ENCODE measurements at regions not wholly inside any gene's neighbourhood (a gene's known extent, or its start where the extent isn't known, plus 50 kb on each side); places are given as distances from the start of the nearest gene placed in this dataset.

GRCh38 chr10:4677296-4678021 lies 148.5 kb upstream of the AKR1E2 start:
- no peak overlapping the region for H3K27ac ChIP-seq
- POLR2A ChIA-PET (ENCODE audit: low non-redundant PET) = no interaction called here
- CTCF ChIA-PET = interaction anchor here (0.6 to 0.7 kb wide), 4 partner anchors 14 to 1017 kb away, joined by 3 to 6 read pairs (median 3); no protein-coding TSS in a partner anchor
- no peak for TF ChIP-seq CTCF (conservative IDR thresholded peaks at IDR 0.05; ENCODE audit: low read depth)
- peak; percentile 59 for DNase-seq (ENCODE audit: low spot score)

GRCh38 chr10:4676566-4676965 lies 149.4 kb upstream of the AKR1E2 start:
- POLR2A ChIA-PET (ENCODE audit: low non-redundant PET) = no interaction called here
- CTCF ChIA-PET = interaction anchor here (0.6 kb wide), 2 partner anchors 13 to 101 kb away, joined by 3 to 6 read pairs; no protein-coding TSS in a partner anchor
- peak overlapping the region; percentile 75 for H3K27ac ChIP-seq
- no peak for DNase-seq (ENCODE audit: low spot score)
- no peak for TF ChIP-seq CTCF (conservative IDR thresholded peaks at IDR 0.05; ENCODE audit: low read depth)

GRCh38 chr10:4675808-4676207 lies 150.2 kb upstream of the AKR1E2 start:
- CTCF ChIA-PET = interaction anchor here (0.6 kb wide), 1 partner anchor 102 kb away, joined by 3 read pairs; no protein-coding TSS in a partner anchor
- TF ChIP-seq CTCF (conservative IDR thresholded peaks at IDR 0.05; ENCODE audit: low read depth) = no peak
- H3K27ac ChIP-seq = no peak overlapping the region
- no peak for DNase-seq (ENCODE audit: low spot score)
- POLR2A ChIA-PET (ENCODE audit: low non-redundant PET) = no interaction called here

- CTCF ChIA-PET = no interaction called here
- no peak for DNase-seq (ENCODE audit: low spot score)
- no peak for TF ChIP-seq CTCF (conservative IDR thresholded peaks at IDR 0.05; ENCODE audit: low read depth)
- H3K27ac ChIP-seq = no peak overlapping the region
- POLR2A ChIA-PET (ENCODE audit: low non-redundant PET) = no interaction called here
Observed at GRCh38 chr10:4673279-4674040, 152.5 kb upstream of the AKR1E2 start.

- TF ChIP-seq CTCF (conservative IDR thresholded peaks at IDR 0.05; ENCODE audit: low read depth) = no peak
- H3K27ac ChIP-seq = peak overlapping the region; percentile 85; the same call in 1 of the 2 replicates
Observed at GRCh38 chr10:4672201-4672600, 153.8 kb upstream of the AKR1E2 start.

GRCh38 chr10:4671451-4672145 lies 154.4 kb upstream of the AKR1E2 start:
- ChIA-PET CTCF (interaction anchor here (0.8 to 1.1 kb wide), 2 partner anchors 55 to 95 kb away, joined by 3 to 6 read pairs; no protein-coding TSS in a partner anchor), POLR2A (ENCODE audit: low non-redundant PET) (interaction anchor here (0.6 kb wide), 1 partner anchor 159 kb away, joined by 4 read pairs; no protein-coding TSS in a partner anchor)
- peak overlapping the region; percentile 85 for H3K27ac ChIP-seq
- DNase-seq (ENCODE audit: low spot score) = peak; percentile 54
- TF ChIP-seq CTCF (conservative IDR thresholded peaks at IDR 0.05; ENCODE audit: low read depth) = no peak

More at GRCh38 chr10:4672201-4672600, 153.8 kb upstream of the AKR1E2 start:
- POLR2A ChIA-PET (ENCODE audit: low non-redundant PET) = no interaction called here
- DNase-seq (ENCODE audit: low spot score) = no peak
- CTCF ChIA-PET = interaction anchor here (0.6 to 1.1 kb wide), 2 partner anchors 66 to 94 kb away, joined by 3 to 6 read pairs; no protein-coding TSS in a partner anchor

Data from RWPE1 (cell line).